K562 (cell line): ENCODE measurements at regions not wholly inside any gene's neighbourhood (a gene's known extent, or its start where the extent isn't known, plus 50 kb on each side); places are given as distances from the start of the nearest gene placed in this dataset.

Experiments used
- GABPA ChIP-seq: fragments of 200-800 bp; sonication (Bioruptor generic); conservative IDR thresholded peaks from 2 replicates; pipeline ENCODE4 v1.6.1; 2016; ENCODE audit warnings: low read depth, missing genetic modification characterization, missing compliant biosample characterization
- ZNF766 ChIP-seq: fragments of 200-800 bp; sonication (Bioruptor generic); conservative IDR thresholded peaks from 2 replicates; pipeline ENCODE4 v1.6.1; 2016; ENCODE audit warnings: missing genetic modification characterization, missing compliant biosample characterization
- TF ChIP-seq, protein P1 (sequence below): fragments of 450-650 bp; formaldehyde crosslinking; conservative IDR thresholded peaks from 2 replicates; pipeline ENCODE4 v1.4.0; 2022; ENCODE audit warnings: mild to moderate bottlenecking, missing genetic modification characterization

- TF ChIP-seq GABPA (tag) (no peak), ZNF766 (CRISPR knock-in tag) (no peak)
- TF ChIP-seq, protein P1, sequence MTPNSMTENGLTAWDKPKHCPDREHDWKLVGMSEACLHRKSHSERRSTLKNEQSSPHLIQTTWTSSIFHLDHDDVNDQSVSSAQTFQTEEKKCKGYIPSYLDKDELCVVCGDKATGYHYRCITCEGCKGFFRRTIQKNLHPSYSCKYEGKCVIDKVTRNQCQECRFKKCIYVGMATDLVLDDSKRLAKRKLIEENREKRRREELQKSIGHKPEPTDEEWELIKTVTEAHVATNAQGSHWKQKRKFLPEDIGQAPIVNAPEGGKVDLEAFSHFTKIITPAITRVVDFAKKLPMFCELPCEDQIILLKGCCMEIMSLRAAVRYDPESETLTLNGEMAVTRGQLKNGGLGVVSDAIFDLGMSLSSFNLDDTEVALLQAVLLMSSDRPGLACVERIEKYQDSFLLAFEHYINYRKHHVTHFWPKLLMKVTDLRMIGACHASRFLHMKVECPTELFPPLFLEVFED: no peak
Measured at GRCh38 chr3:10570196-10570946, 65.0 kb upstream of the ATP2B2 start.
